GM21529 (cell line): ENCODE measurements at regions not wholly inside any gene's neighbourhood (a gene's known extent, or its start where the extent isn't known, plus 50 kb on each side); places are given as distances from the start of the nearest gene placed in this dataset.

ENCODE experiments used
- ATAC-seq: cut with Tn5 transposase; IDR thresholded peaks from one replicate; pipeline ENCODE4 v1.9.1; 2021; ENCODE audit not compliant: unreplicated experiment

DNA sequence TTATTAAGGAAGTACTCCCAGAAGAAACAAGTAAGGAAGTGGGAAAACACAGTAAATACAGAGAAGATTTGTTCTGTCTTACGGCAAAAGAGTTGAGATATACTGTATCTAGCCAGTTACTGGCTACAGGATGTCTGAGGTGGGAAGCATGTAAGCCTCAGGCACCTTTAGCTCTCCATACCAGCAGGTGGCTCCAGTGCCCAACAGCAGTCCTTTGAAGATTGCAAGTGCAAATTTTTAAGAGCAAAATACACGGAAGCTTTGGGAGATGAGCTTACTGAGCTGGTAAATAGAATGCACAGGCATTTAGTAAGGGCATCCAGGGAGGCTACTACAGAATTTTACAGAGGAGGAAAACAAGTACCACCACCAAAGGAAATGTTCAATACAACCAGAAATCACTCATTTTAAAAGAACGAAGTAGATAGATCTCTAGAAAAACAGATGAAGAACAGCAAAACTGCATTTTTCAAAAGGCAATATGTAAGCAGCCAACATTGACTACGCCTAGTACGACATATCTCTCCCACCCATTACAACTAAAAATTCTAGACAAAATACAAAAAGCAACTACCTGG, 57.9 kb upstream of the VSTM2B start:
- no peak for ATAC-seq

DNA sequence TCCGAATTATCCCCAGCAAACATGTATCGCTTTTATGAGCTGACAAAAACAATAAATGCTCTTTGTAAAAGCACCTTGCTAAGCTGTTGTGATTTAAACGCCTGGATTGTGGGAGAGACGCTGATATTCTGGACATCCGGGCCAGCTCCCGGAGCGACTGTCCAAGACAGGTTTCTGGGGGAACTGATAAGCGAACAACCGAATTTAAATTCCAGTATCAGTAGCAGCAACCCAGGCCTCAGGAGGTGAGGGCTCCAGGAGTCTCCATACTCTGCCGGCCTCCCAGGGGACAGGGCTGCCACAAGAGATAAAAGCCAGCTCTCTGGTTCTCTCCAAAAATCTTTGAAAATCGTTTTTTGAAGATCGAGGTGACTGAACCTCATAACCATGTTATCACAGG, 50.3 kb upstream of the VSTM2B start:
- no peak for ATAC-seq
